Superior temporal gyrus (tissue), 1 donor: ENCODE measurements at regions not wholly inside any gene's neighbourhood (a gene's known extent, or its start where the extent isn't known, plus 50 kb on each side); places are given as distances from the start of the nearest gene placed in this dataset.
"Not testable (repeated sequence)": the region's sequence is repeated elsewhere in the genome, so short reads cannot be mapped to it uniquely, and the experiment has no call there.

Experiments used
- DNase-seq: peaks from one replicate; pipeline ENCODE4 v3.0.0-alpha.2; 2016; ENCODE audit errors: extremely low spot score

DNA sequence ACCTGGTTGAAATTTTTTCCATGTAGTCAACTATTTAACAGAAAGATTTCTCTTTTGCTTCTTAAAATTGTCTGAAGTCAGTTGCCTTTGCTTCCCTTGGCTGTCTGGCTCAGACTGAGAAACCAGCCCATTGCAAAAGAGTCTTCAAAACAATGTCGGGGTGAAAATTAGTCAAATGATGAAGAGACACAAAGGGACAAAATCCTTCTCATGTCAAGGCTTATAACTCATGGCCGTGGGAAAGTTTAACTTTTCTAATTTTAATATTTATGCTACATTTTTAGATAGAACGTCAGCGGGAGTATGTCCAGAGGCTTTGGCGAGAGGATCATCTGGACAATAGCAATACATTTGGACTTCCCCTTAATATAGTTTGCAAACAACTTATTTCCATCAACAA, 127.2 kb downstream of the CD164 start:
- no peak for DNase-seq

DNA sequence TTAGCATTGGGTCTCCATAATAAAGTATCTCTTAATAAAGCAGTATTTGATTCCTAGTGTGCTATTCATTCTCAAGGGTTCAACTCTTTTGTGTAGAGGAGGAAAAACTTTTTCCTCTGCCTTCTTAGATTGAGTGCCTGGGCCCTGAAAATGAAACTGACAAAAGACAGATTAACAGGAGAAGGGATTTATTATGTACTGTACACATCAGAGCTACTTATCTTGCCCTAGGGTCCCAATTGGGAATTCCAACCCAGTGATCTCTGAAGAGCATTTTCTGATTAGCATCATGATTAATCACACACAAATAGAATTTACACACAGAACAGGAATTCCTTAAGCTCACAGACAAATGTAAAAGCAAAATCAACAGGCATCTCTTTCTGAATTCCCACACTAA, 128.9 kb downstream of the CD164 start:
- no peak for DNase-seq

DNA sequence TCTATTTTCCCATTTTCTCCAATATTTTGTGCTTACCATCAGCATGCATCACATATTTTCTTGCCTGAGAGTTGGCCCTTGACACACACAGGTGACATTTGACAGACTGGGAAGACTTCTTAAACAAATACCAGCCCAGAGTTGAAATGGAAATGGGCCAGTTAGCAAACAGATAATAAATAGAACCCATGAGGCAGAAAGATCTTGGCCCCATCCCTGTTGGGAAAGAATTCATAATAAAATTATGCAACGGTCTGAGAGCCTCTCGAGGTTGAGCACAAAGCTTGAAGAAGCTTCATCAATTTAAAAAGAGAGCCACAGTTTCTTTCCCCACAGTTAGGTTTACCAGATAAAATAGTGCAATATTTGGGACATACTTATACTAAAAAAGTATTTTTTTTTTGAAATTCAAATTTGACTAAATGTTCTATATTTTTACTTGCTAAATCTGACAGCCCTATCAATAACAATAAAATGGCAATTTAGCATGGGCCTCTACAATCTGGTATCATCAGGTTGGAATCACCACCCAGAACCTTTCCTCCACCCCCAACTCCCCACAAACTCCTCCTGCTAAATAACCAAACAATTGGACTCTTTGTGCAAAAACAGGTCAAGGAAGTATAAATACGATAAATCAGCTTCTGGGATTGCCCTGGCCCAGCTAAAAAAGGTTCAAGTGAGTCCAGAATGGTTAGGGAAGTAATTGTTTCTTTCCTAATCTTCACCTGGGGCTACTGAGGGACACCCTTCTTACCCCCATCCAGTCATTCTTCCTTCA, 129.8 kb downstream of the CD164 start:
- no peak for DNase-seq

DNA sequence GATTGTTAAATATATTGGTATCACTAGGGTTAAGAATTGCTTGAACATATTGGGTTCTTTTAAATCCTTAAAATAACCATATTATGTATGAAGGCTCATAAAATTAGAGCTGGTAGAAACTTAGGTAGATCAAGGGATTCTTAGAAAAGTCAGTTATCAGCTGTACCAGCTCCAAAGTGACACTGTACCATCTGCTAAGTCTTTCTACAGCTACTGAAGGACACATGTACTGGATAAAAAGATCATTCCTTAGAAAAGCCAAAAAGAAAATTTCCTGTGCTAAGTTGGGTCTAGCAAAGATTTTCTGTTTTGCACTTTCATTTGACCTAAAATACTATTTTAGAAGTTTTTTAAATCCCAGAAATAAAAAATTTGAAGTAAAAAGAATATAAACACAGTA, 130.4 kb downstream of the CD164 start:
- no peak for DNase-seq

DNA sequence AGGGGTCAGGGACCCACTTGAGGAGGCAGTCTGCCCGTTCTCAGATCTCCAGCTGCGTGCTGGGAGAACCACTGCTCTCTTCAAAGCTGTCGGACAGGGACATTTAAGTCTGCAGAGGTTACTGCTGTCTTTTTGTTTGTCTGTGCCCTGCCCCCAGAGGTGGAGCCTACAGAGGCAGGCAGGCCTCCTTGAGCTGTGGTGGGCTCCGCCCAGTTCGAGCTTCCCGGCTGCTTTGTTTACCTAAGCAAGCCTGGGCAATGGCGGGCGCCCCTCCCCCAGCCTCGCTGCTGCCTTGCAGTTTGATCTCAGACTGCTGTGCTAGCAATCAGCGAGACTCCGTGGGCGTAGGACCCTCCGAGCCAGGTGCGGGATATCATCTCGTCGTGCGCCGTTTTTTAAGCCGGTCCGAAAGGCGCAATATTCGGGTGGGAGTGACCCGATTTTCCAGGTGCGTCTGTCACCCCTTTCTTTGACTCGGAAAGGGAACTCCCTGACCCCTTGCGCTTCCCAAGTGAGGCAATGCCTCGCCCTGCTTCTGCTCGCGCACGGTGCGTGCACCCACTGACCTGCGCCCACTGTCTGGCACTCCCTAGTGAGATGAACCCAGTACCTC, 131.6 kb downstream of the CD164 start:
- not testable (repeated sequence) for DNase-seq

DNA sequence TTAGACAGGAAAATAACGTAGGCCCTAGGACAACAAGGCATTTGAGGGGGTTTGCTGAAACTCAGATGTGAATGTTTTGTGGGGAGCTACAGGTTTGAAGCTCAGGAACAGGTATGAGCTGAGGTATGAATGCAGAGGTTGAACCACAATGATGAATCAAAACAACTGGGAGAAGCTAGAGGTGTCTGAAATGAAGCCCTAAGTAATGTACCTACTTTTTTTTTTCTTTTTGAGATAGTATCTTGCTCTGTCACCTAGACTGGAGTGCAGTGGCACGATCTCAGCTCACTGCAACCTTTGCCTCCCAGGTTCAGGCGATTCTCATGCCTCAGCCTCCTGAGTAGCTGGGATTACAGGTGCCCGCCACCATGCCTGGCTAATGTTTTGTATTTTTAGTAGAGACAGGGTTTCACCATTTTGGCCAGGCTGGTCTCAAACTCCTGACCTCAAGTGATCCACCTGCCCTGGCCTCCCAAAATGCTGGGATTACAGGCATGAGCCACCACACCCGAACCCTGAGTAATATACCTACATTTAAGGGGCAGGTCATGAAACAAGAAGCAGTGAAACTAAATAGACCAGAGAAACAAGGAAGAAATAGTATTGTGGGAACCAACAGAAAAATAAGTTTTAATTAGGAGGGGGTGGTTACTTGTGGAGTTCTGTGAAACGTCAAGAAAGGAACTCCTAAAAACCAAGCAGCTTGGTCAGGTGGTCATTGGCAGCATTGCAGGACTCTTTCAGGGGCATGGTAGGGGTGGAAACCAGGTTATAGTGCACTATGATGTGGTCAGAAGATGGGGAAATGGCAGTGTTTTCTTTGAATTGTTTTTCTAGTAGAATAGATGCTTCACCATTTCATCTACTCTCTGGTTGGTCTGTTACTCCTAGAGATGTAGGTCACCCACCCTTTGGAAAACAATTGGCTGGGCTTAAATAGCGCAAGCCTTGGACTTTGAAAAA, 138.1 kb downstream of the CD164 start:
- DNase-seq = no peak

DNA sequence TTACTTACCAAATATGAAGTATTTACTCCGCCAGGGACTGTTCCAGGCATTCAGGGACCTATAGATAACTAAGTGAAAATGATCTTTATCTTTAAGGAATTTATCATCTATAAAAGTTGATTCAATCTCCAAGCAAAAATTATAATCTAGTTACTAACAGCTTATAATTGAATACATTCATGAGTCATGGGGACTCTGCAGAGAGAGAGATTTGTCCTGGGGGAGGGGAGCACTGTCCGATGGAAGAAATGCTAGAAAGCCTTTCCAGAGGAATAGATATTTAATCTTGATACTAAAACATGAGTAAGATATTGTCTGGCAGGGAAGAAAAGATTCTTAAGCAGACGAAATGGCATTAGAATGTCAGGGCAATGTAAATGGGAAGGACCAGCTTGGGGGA, 139.3 kb downstream of the CD164 start:
- no peak for DNase-seq

DNA sequence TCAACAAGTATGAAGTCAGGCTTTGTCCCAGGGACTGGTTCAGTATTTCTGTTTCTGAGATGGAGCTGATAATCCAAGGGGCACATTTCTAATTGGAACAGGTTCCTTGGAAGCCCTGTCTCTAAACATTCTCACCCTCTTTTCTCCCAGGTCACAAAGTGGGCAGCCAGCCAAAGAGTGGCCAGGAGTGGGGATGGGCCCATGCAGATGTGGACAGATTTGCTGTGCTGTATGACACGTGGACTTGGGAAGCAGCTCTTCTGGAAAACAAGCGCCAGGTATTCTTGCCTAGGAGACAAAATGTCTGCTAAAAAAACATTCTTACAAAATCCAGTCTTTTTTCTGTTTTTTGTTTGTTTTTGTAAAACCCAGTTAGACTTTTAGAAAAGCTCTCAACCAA, 140.2 kb downstream of the CD164 start:
- no peak for DNase-seq

DNA sequence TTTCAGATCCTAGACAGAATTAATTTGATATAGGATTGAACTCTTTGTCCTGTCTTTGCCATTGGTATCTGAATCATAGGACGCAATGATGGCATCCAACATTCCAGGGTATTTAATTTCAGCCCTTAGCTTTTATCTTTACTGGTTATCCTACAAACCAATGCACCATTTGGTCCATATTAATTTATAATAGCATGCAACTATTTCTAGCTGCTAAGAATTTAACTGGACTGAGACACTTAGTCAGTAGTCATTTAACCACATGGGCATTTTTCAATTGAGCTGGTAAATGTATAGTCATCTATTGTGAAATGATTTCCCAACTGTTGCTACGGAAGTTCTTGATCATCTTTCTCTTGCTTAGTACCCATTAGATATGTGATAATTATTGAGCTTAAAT, 141.1 kb downstream of the CD164 start:
- no peak for DNase-seq

DNA sequence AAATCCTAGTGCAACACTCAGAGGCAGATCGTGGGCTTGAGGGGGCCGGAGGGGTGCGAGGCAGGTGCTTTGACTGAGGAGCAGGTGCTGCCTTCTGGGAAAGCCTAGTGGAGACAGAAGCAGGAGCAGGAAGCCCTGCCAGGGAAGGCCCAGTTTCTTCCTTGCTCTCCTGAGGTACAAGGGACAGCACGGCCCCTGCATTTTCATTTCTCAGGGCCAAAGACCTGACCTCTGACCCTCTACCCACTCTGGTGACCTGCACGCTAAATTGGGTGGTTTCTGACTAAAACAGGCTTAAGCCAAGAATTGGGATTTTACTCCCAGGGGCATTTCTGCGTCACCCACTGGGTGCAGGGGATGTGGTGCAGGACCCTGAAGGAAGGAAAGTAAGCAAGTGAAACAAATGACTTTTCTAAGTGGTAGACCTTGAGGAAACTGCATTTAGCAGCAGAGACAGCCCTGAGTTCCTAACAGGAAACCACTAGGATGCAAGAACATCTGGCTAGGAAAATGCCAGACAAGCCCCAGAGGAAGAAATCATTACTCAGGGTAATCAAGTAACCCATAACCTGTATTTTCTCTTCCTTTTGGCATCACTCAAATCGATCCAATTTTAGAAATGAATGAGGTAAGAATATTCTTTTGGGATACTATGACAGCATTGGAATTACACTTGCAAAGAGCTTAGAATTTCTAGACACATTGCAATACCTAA, 141.7 kb downstream of the CD164 start:
- no peak for DNase-seq

DNA sequence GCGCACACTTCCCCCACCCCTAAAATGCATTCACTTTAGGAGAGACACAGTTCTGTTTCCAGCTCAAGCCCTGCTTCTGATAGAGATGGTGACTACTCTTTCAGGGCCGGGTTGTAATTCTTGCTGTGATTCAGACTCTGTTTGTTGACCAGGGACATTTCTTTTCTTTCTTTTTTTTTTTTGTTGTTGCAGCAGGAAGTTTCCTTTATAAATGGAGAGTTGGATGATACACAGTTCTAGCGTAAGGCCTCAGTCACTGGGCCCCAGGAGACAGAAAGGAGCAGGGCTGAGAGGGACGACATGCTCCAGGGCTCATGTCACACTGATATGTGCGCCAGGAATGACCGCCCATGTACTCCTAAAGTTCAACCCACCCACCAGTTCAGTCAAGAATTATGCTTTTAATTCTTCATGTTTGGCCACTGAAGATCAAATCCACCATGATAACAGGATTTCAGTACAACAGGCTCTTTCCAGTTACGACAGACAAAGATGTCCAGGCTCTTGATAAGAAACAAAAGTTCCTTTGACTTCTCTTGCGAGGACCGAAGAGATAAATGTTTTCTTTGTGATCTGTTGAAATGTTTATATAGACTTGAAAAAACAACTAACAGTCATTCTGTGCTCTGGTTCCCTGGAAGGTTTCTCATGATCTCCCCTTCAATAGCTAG, 142.5 kb downstream of the CD164 start:
- peak; percentile 63 for DNase-seq

DNA sequence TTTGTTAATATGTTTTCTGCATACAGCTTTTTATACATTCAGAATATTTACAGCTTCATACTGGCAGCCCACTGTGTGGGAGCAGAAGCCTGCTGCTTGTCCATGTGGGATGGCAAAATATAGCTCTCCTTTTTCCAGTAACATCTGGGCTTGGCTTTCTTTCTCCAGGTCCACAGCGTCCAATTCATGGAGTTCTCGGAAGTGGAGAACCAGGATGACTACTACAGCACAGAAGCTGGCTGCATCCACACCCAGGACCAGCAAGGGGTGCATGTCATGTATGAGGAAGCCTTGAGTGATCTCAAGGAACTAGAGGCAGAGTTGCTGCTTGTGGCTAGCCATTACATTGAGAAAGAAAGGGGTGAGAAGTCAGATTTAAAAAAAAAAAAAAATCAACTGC, 143.1 kb downstream of the CD164 start:
- DNase-seq = peak; percentile 42

DNA sequence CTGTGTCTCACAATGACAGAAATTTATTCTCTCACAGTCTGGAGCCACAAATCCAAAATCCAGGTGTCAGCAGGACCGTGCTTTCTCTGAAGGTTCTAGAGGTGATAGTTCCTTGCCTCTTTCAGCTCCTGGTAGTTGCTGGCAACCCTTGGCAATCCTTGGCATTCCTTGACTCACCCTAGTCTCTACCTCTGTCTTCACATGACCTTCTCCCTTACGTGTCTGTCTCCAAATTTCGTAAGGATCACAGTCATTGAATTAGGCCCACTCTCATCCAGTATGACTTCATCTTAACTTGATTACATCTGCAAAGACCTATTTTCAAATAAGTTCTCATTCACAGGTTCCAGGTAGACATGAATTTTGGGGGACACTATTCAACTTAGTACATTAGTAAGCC, 143.1 kb downstream of the CEP57L1 start:
- DNase-seq = no peak

DNA sequence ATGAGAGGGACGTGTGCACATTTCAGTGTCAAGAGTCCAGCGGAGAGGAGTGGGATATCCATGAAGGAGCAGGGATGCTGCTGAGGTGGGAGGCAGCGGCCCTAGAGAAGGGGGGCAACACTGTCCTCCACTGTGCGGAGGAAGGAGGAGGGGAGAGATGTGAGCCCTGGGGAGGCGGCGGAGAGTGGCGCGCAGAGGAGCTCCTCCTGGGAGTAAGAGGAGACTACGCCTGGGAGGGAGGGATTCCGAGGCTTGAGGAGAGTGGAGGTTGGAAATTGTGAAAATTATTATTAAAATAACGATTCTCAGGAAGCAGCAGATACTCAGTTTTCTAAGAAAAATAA, 142.7 kb downstream of the CEP57L1 start:
- no peak for DNase-seq

DNA sequence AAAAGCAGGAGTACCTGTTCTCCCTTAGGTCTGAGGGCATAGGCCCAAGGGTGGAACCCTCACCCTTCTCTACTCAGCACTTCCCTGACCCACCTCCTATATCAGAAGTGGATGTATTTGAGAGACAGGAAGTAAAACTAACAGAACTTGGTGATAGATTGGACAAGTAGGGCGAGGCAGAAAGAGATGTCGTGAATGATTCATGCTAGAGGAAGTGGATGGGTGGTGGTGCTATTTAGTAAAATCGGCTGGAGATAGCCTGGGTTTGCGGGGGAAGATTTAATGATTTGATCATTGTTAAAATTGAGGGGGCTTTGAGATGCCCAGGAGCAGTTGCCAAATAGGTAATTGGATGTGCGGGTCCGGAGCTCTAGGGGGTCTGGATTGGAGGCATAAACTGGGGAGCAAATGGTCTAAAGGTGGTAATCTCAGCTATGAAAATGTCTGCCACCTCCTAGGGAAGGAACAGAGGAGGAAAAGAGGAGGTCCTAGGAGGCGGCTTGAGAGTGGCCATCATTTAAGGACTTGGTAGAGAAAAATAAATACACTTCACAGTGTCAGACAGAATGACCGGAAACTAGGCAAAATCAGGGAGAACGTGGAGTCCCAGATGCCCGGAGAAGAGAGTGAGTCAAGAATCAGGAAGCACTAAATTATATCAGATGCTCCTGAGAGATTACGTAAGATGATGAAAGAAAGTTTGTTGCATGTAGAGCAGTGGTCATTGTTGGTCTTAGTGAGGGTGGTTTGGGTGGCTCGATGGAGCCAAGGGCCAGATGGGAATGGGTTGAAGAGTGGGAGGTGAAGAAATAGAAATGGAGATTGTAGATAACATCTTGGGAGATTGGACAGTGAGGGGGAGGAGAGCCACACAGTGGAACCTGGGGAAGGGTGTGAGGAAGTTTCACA, 142.0 kb downstream of the CEP57L1 start:
- no peak for DNase-seq

DNA sequence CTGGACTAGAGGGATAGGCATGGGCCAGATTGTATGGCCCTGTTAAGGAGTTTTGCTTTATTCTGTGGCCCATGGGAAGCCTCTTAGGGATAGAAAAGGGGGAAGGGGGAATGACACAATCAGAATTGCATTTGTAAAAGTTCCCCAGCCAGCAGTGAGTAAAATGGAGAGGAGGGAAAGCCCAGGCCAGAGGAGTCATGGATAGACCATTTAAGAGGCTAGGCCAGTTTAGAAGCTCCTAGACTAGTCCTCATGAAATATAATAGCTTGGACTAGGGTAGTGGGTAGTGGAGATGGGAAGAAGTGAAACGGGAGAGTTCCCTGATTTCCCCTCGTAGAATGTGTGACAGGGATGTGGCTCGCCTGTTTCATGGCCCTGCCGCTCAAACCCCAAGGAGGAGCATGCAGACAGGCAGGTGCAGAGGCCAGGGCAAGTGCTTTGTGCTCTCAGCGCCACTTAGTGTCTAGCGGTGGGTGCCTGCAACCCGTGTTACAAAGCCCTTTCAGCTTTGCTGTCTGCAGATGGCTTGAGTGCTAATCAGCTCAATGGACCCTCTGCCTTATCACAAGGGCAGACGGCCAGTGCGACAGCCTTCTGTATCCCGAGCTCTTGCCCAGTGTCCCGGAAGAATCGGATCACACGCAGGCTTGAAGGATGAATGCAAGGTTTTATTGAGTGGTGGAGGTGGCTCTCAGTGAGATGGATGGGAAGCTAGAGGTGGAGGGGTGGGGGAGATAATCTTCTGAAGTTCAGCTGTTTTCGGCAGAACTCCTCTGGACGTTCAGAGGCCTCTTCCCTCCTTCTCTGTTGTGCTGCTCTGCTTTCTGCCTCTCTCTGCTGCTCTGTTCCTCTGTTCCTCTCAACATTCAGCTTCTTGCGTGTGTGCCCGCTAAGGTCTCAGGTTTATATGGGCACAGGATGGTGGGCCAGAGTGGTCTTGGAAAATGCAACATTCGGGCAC, 141.1 kb downstream of the CEP57L1 start:
- peak; percentile 61 for DNase-seq

DNA sequence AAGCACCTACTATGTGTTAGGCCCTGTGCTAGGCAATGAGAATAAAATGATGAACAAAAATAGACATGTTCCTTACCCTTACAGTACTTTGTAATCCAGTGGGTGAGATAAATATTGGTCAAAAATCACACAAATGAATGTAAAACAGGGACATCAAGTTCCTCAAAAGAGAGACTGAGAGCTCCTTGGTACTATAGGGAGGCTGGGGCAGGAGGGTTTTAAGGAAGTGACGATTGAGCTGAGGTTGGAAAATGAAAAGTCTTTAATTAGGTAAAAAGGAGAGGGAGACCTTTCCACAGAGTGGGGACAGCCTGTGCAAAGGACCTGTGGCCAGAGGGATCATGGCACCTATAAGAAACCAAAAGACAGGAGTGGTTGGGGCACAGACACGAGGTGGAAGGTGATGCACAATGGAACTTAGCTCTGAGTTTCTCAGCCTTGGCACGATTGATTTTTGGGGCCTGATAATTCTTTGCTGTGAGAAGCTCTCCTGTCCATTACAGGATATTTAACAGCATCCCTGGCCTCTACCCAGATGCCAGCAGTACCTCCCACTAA, 140.3 kb downstream of the CEP57L1 start:
- DNase-seq = no peak

DNA sequence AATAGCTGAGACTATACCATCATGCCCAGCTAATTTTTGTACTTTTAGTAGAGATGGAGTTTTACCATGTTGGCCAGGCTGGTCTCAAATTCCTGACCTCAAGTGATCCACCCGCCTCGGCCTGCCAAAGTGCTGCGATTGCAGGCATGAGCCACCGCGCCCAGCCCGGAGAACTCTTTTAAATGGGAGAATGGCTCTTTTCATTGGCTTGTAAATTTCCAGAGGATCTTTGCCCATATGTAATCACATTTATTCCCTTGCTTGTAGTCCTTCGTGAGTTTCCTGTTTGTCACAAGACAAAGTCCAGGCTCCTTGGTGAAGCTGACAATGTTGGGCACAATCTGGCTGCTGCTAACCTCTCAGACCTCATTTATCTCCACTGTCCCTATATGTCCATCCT, 135.1 kb downstream of the CEP57L1 start:
- DNase-seq = no peak

DNA sequence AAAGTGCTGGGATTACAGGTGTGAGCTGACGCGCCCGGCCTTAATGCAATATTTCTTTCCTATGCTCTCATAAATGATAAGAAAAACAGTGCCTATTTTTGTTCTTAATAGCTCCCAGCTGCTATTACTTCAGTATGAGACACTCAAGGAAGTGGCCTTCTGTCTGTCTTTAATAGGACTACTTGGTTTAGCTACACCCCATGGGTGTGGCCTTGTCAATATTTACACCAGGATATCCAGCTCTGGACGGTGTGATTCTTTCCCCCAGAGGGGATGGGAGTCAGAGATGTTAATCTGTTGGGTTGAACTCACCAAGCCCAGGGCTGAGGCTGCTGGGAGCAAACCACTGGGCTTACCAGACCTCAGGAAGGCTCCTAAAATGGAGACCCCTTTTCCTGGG, 134.2 kb downstream of the CEP57L1 start:
- DNase-seq = no peak
